GM21367 (cell line): ENCODE measurements at regions not wholly inside any gene's neighbourhood (a gene's known extent, or its start where the extent isn't known, plus 50 kb on each side); places are given as distances from the start of the nearest gene placed in this dataset.
"Not testable (repeated sequence)": the region's sequence is repeated elsewhere in the genome, so short reads cannot be mapped to it uniquely, and the experiment has no call there.

Source experiments
- ATAC-seq: cut with Tn5 transposase; IDR thresholded peaks from one replicate; pipeline ENCODE4 v1.9.1; 2021; ENCODE audit not compliant: unreplicated experiment

DNA sequence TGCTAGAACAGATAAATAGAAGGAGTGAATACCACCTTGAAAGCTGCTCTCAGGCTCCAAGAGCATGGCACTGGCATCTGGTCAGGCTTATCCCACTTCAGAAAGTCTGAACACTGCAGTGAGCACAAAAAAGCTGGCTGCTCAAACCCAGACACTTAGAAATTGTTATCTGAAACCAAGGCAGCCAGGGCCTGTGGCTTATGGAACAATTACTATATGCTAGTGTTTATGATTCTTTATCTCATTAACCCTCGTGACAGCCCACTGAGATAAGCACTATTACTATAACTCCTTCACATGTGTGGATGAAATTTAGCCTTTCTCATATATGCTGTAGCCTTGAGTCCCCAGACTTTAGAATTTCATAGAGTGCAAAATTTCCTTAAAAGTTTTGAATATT lies 400.2 kb downstream of the RAB38 start:
- no peak for ATAC-seq

DNA sequence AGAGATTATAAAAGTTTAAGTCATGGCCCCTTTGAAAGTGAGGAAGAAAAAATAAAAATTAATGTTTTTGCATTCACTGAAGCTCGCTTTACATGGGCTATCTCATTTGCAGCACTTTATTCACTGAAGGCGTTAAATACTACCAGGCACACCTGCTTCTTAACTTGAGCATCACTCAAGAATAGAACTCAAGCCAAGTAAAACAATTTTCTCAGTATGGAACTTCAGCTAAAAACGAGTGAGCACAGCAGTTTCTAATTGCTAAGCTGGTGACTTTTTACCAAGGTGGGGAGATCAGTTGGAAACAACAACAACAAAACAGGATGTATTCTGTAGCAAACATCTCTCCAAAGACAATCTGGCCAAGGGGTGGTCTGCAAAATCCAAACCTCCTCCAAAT lies 405.6 kb downstream of the RAB38 start:
- ATAC-seq = no peak

DNA sequence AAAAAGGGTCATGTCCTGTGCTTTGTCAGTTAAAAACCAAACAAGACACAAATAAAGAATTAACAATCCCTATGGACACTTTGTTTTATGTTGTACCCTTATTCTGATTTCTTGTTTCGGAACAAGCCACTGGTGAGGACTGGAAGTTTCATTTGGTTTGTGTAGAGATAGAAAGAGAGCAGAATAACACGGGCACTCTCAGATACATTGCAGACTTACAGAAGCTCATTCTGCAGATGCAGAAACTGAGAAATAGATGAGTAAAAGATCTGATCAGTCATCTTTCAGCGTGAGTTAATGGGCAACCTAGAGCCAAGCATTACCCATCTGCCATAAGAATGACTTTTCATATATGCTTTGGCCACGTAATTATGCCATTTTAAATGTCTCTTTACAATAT lies 407.6 kb downstream of the RAB38 start:
- no peak for ATAC-seq

DNA sequence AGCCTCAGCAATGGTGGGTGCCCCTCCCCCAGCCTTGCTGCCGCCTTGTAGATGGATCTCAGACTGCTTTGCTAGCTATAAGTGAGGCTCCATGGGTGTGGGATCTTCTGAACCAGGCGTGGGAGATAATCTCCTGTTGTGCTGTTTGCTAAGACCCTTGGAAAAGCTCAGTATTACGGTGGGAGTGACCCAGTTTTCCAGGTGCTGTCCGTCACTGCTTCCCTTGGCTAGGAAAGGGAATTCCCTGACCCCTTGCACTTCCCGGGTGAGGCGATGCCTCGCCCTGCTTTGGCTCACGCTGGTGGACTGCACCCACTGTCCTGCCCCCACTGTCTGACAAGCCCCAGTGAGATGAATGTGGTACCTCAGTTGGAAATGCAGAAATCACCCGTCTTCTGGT lies 411.2 kb downstream of the RAB38 start:
- not testable (repeated sequence) for ATAC-seq

DNA sequence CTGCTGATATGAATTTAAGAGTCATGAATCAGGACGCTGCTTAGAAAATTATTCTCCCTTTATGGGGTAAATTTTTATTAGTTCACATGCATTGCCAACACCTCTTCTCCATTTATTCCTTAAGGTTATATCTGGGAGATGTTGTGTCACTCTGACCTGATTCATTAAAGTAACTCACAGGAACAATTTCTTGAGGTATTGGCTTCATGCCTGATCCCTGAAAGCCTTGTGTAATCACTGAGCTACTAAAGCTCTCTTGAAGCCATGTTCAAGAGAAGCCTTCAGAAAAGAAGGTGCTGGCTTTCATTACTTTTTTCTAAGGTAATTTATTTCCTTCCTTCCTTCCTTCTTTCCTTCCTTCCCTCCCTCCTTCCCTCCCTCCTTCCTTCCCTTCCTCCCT lies 420.6 kb downstream of the RAB38 start:
- no peak for ATAC-seq

DNA sequence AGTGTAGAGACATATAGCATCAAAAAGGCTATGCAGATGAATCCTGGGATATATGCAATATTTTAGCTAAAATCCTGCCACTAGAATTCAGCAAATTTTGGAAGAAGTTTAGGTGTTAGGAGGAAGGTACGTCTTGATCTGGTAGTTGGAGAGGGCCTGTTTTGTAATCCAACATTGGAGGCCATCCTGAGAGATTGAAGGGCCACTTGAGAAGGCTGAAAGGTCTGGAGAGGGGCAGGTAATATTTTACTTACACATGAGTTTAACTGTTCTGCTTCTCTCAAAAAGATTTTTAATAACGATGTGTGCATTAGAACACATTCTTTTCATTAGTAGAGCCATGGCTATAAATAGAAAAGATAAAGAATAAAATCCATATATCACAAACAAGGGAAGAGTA lies 422.1 kb downstream of the RAB38 start:
- ATAC-seq = no peak

DNA sequence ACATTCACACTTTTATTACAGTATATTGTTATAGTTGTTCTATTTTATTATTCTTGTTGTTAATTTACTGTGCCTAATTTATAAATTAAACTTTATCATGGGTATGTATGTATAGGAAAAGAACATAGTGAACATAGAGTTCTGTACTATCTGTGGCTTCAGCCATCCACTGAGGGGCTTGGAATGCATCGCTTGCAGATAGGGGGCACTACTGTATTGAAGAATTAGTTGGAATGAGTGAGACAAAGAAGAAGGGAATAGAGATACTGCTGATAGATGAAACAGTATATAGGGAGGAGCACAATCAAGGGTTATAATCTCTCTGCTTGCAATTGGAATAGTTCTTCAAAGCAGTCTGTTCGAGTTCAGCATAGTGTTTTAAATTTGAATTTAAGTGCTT lies 432.2 kb downstream of the RAB38 start:
- no peak for ATAC-seq

DNA sequence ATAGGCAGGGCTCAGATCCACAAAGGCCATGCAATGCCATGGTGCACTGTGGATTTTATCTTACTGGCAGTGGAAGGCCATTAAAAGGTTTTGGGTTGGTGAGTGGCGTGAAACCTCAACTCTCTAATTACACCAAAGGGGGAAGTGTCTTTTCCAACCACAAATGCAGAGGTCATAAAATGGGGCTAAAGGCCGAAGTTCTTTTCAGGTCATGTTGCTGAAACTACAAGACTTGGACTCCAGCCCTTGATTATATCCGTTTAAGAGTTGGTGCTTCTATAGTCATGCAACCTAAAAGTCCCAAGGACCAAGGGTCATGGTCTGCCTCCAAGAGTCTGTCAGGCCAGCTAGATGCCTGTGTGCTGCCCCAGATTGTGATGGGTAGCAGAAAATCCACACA lies 434.3 kb downstream of the RAB38 start:
- no peak for ATAC-seq

DNA sequence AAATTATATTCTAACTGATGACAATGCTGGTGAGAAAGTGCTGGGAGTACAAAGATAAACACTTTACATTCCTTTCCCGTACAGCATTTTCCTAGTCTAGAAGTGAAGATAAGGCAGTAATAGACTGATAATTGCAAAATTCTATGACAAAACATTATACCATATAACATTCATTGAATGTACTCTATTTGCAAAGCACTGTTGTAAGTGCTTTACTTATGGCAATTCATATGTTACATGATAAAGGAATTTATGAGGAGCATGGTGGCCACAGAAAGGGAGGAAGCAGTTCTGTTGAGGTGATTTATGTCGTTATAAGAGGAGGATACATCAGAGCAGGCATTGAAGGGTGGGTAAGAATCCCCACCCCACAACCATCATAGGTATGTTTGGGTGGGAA lies 434.8 kb downstream of the RAB38 start:
- no peak for ATAC-seq

DNA sequence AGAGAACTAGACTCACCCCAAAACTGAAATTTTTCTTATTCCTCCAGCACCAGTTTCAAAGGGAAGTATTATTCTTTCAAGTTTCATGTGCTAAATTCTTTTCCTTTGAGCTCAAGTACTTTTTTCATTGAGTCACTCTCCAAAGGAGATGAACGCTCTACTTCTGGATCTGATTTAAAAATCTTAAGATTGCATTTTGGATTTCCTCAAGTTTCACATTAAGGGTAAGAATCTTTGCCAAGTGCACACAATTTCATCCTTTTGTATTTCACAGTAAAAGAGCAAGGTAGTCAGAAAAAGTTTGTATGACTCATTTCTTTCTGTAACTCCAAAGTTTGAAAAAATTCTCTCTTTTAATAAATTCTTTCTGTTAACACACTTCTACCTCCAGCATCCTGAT lies 435.5 kb downstream of the RAB38 start:
- ATAC-seq = no peak

DNA sequence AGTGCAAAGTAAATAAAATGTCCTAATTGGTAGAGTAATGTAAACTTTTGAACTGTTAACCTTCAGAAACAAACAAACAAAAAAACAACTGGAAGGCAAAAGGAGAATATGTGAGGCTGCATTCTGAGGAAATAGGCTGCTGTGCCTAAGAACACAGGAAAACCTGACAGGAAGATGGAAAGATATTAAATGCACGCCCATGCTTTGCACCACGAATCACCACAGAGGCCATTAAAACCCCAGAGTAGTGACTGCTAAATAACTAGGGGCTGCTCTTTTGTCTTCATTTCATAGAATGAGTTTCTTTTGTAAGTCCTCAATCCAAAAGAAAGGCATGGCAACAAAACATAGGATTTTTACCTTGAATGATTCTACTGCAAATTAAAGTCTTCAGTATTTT lies 436.0 kb downstream of the RAB38 start:
- ATAC-seq = no peak

DNA sequence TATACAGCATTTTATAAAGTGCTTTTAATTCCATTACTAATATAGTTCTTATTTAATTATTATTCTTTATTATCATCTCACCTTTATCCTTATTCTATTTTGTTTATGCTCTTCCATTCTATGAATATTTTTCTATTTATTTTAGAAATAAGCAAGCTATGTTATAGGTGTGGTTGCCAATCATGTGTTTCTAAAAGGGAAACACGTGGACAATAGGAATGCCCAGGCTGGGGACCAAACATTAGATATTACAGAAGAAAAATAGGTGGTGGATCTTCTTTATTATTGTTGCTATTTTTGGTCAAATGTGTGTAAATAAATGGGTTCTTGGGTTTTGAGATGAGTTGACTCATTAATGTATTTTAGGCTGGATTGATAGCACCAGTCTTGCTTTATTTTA lies 438.3 kb downstream of the RAB38 start:
- ATAC-seq = no peak

DNA sequence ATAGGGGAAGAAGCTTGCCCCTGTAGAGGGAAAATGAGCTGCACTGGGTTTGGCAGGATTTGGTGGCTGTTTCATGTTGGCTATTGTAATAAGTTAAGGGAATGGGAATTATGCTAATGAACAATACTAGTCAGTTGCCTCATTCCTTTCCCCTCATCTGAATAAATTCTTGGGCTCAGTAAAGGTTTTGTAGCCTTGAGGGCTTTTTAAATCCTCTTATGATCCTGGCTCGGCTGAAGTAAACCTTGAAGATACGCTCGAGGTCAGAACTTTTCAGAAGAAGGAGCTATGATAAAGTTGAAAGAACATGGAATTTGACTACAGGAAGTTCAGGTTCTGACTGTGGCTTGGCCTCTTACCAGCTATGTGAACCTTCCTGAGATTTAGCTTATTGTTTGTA lies 448.7 kb downstream of the RAB38 start:
- no peak for ATAC-seq

DNA sequence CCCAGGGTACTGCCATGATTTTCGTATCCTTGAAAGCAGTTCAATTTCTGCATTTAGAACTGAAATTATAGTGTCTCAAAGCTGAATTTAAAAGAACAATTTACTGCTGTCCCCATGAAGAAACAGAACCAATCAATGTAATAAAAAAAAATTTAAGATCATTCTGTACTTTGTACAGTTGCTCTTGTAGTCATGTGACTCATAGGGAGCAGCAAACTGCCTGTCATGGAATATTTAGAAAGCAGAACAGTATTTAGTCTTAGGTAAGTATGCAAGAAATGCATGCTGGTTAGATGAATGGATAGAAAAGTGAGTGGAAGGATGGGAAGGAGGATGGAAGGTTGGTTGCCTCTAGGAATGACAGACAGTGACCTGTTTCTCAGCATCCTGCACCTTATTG lies 450.9 kb downstream of the RAB38 start:
- ATAC-seq = no peak

DNA sequence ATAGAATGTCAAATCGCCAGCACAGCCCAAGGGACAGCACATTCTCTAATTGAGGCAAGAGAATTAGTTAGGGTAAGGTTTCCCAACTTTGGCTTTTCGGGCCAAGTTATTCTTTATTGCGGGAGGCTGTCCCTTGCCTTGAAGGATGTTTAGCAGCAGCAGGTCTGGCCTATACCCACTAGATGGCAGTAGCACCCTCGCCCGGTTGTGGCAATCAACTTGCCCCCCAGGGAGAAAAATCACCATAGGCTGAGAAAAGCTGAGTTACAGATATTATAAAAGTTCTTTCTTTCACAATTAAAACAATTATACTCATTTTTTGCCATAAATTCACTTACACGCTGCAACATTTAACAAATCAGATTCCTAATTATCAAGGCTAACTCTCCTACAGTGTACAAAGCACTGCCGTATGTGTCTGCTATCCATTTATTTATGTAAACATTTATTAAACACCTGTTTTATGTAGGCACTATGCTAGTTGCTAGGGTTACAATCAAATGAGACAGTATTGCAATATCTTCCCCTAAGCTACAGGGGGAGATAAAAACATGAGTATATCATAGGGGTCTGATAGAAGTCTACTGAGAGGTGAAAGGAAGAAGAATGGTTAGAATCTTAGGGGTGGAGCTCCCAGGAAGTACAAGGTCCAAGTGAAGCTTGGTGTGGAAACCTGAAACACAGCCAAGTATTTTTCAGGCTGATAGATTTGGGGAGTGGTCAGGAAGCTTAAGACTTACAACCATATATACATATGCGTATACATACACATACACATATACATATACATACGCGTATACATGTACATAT lies 452.3 kb downstream of the RAB38 start:
- peak; percentile 69 for ATAC-seq

DNA sequence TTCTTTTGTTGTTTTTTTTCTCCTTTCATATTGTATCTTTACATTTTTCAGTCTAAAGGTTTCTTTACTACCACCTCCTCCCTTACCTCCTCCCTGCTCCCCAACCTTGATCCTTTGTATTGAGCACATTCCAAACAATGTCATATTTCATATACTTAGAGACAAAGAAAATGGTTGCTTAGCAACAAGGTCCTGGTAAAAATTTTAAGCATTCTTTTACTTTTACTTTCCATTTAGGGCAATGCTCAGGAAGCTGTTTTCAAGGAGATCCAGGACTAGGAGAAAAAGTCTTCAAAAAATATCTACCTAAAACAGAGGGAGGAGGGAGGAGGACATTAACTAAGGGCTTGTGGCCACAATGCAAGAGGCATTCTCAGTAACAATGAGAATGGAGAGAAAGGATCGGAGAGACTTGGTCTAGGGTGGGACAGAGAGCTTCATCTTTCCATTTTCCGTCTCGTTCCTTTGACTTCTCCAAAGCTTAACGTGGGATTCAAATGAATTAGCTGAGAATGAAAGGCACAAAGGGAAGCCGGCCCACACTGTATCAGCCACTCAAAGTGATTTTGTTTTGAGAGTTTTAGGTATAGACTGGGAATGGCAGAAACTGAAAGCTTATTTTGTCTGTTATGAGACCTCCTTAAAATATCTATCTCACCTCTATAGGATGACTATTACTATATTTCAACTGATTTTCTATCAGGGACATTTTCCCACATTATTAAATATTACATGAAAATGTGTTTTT lies 455.7 kb downstream of the RAB38 start:
- no peak for ATAC-seq

DNA sequence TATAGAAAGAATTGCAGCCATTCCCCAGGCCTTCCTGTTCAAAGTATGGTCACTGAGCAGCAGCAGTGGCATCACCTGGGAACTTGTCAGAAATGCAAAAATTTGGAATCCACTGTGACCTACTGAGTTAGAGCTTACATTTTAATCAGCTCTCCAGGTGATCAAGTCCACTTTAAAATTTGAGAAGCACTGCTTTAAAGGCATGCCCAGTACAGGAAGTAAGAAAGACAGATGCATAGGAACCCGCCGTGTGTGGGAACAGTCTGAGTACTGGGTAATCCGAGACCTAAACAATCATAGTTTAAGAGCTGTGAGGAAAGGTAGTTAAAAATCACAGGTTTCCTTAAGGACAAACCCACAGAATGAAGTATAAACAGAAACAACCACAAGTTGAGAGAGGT lies 462.4 kb downstream of the RAB38 start:
- no peak for ATAC-seq

DNA sequence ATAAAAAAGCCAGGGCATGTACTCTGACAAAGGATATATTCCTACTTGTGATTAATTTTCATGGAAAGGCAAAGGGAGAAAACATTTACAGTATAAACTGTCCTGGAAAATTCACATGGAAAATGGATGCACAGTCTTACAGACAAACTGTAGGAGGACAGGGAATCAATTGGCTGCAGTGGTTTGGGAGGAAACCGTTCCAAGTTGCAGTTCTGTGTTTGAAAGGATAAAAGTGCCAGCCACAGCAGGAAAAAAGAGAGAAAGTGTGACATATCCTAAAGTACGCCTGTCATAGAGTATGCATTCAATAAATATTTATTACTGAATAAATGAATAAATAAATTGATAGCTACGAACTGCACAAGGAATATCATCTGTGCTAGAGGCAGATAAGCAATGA lies 462.9 kb downstream of the RAB38 start:
- no peak for ATAC-seq

DNA sequence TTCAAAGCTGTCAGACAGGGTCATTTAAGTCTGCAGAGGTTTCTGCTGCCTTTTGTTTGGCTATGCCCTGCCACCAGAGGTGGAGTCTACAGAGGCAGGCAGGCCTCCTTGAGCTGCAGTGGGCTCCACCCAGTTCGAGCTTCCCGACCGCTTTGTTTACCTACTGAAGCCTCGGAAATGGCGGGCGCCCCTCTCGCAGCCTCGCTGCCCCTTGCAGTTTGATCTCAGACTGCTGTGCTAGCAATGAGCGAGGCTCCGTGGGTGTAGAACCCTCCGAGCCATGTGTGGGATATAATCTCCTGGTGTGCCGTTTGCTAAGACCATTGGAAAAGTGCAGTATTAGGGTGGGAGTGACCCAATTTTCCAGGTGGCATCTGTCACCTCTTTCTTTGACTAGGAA lies 471.7 kb downstream of the RAB38 start:
- not testable (repeated sequence) for ATAC-seq

DNA sequence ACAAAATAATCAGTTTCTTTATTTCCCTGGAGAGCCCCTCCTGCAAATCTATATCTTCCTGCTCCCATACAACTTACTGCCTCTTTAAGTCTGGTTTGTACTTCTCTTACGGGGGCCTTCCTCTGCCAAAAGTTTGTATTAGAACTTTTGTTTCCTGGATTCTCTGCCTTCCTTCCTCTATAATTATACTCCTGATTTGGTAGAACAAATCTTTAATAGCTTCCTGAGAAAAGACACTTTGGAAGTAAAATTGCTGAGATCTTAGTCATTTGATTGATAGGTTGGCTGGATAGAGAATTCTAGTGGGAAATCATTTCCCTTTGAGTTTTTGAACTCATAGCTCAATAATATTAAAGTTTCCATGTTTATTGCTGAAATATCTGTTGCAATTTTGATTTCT lies 499.2 kb downstream of the RAB38 start:
- no peak for ATAC-seq

DNA sequence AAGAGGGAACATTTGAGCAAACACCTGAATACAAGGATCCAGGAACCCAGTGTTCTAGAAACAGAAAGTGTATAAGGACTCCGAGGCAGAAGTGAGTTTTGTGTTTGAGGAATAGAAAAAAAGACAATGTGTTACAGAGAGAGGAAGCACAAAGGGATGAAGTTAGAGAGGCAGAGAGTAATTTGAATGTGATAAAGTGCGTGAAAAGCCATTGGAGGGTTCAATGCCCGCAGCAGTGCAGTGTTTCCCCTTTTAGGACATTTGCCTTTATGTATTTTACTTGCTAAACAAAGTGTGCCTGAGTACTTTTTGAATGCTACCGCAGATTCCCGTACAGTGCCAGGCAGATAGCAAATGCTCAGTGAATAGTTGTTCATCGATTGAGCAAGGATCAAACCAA lies 508.5 kb downstream of the RAB38 start:
- no peak for ATAC-seq

DNA sequence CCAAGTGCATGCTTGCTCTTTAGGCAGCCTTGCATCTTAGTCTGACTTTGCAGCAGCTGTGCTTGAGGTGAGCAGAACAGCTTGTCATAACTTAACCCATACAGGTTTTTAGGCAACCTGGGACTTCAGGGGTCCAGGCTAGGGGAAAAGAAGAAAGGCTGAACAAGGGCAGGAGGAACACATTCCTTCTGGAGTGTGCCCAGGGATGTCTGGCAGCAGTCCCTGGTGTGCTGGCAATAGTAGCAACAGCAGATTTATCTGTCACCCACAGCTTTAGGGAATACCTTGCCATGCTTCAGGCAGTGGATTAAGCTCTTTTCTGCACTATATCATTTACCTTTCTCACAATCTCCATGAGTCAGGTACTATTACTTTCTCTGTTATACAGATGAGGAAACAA lies 513.0 kb downstream of the RAB38 start:
- ATAC-seq = no peak
